SH-SY5Y (cell line): ENCODE measurements at regions not wholly inside any gene's neighbourhood (a gene's known extent, or its start where the extent isn't known, plus 50 kb on each side); places are given as distances from the start of the nearest gene placed in this dataset.

Experiments
- GATA2 ChIP-seq: IDR thresholded peaks from 2 replicates; pipeline ENCODE4 v1.6.1; 2011; ENCODE audit warnings: mild to moderate bottlenecking, low read depth, low read length
- GATA3 ChIP-seq: IDR thresholded peaks from 2 replicates; pipeline ENCODE4 v1.6.1; 2011; ENCODE audit warnings: low read depth, mild to moderate bottlenecking, low read length, moderate library complexity

DNA sequence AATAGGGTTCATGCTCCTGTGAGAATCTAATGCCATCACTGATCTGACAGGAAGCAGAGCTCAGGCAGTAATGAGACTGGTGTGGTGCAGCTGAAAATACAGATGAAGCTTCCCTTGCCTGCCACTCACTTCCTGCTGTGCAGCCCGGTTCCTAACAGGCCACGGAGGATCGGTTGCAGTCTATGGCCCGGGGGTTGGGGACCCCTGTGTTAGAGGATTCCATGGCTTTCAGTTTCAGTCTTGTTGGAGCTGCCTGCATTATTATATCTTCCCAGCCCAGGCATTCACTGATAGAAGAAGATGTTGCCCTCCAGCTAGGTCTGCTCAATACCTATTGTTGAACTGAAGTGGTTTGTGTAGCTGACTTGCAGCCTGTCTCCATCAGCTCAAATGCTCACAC, 1298.8 kb downstream of the TYW1 start:
- no peak for TF ChIP-seq GATA2
- TF ChIP-seq GATA3: no peak
